HG02973 (cell line): ENCODE measurements at regions not wholly inside any gene's neighbourhood (a gene's known extent, or its start where the extent isn't known, plus 50 kb on each side); places are given as distances from the start of the nearest gene placed in this dataset.
"Not testable (repeated sequence)": the region's sequence is repeated elsewhere in the genome, so short reads cannot be mapped to it uniquely, and the experiment has no call there.

Experiments
- ATAC-seq: cut with Tn5 transposase; IDR thresholded peaks from one replicate; pipeline ENCODE4 v1.9.1; 2021; ENCODE audit warnings: moderate library complexity; ENCODE audit not compliant: unreplicated experiment

GRCh38 chr3:19825193-19825592, 108.8 kb downstream of the EFHB start:
- no peak for ATAC-seq

- no peak for ATAC-seq
These were observed 111.2 kb downstream of the EFHB start for GRCh38 chr3:19822805-19823204.

- no peak for ATAC-seq
These were observed 117.4 kb downstream of the EFHB start for GRCh38 chr3:19816631-19817030.

- ATAC-seq = no peak
These were observed 118.2 kb downstream of the EFHB start for GRCh38 chr3:19815805-19816204.

- not testable (repeated sequence) for ATAC-seq
These were observed 120.3 kb downstream of the EFHB start for GRCh38 chr3:19813743-19814142.

- no peak for ATAC-seq
These were observed 122.3 kb downstream of the EFHB start for GRCh38 chr3:19811689-19812088.

GRCh38 chr3:19808834-19809233, 125.2 kb downstream of the EFHB start:
- ATAC-seq = no peak

GRCh38 chr3:19799887-19800286, 134.1 kb downstream of the EFHB start:
- no peak for ATAC-seq

GRCh38 chr3:19799115-19799514, 134.9 kb downstream of the EFHB start:
- no peak for ATAC-seq

- no peak for ATAC-seq
These were observed 135.7 kb downstream of the EFHB start for GRCh38 chr3:19798324-19798723.

GRCh38 chr3:19792388-19792787, 141.6 kb downstream of the EFHB start:
- no peak for ATAC-seq

- ATAC-seq = no peak
These were observed 158.3 kb downstream of the EFHB start for GRCh38 chr3:19775765-19776164.

- ATAC-seq = peak; percentile 66
These were observed 164.3 kb downstream of the EFHB start for GRCh38 chr3:19769694-19770093.

GRCh38 chr3:19765954-19766353, 168.1 kb downstream of the EFHB start:
- no peak for ATAC-seq

- no peak for ATAC-seq
These were observed 176.2 kb downstream of the EFHB start for GRCh38 chr3:19757773-19758172.

- no peak for ATAC-seq
These were observed 184.5 kb downstream of the EFHB start for GRCh38 chr3:19749448-19750017.

- no peak for ATAC-seq
These were observed 185.1 kb downstream of the EFHB start for GRCh38 chr3:19748782-19749447.

- no peak for ATAC-seq
These were observed 190.0 kb downstream of the EFHB start for GRCh38 chr3:19744047-19744446.

GRCh38 chr3:19742935-19743334, 191.1 kb downstream of the EFHB start:
- no peak for ATAC-seq

GRCh38 chr3:19739504-19739903, 194.5 kb downstream of the EFHB start:
- no peak for ATAC-seq

GRCh38 chr3:19738846-19739245, 195.2 kb downstream of the EFHB start:
- no peak for ATAC-seq

GRCh38 chr3:19735111-19735510, 198.9 kb downstream of the EFHB start:
- ATAC-seq = no peak

GRCh38 chr3:19734453-19734852, 199.6 kb downstream of the EFHB start:
- no peak for ATAC-seq
